Hepatocyte (in vitro differentiated cells): ENCODE measurements at regions not wholly inside any gene's neighbourhood (a gene's known extent, or its start where the extent isn't known, plus 50 kb on each side); places are given as distances from the start of the nearest gene placed in this dataset.

Source experiments
- CTCF ChIP-seq: fragments of 200-600 bp; sonication (generic); IDR thresholded peaks from 2 replicates; pipeline ENCODE4 v1.5.1; 2016; ENCODE audit warnings: antibody characterized with exemption, mild to moderate bottlenecking; ENCODE audit not compliant: poor library complexity
- EZH2phosphoT487 ChIP-seq: fragments of 200-600 bp; sonication (generic); IDR thresholded peaks from one replicate; pipeline ENCODE4 v1.6.1; 2018; ENCODE audit warnings: antibody characterized with exemption, mild to moderate bottlenecking, low read depth, moderate library complexity; ENCODE audit not compliant: unreplicated experiment, severe bottlenecking

GRCh38 chr5:5751498-5751897 lies 329.0 kb downstream of the ICE1 start:
- TF ChIP-seq CTCF = no peak
- TF ChIP-seq EZH2phosphoT487 = no peak
